OCI-LY7 (cell line): ENCODE measurements at regions not wholly inside any gene's neighbourhood (a gene's known extent, or its start where the extent isn't known, plus 50 kb on each side); places are given as distances from the start of the nearest gene placed in this dataset.

Source experiments
- CTCF ChIP-seq: fragments of 200-600 bp; sonication (generic); conservative IDR thresholded peaks from 2 replicates; pipeline ENCODE4 v1.5.1; 2014; ENCODE audit warnings: mild to moderate bottlenecking, antibody characterized with exemption, low read length, moderate library complexity, mixed read lengths
- EZH2phosphoT487 ChIP-seq: fragments of 200-600 bp; sonication (generic); IDR thresholded peaks from 2 replicates; pipeline ENCODE4 v1.6.1; 2018; ENCODE audit warnings: low read depth, borderline replicate concordance, mild to moderate bottlenecking, mixed run types, antibody characterized with exemption, low read length, moderate library complexity, mixed read lengths

GRCh38 chrX:150216716-150217115, 146.4 kb upstream of the MAMLD1 start:
- TF ChIP-seq CTCF: no peak
- no peak for TF ChIP-seq EZH2phosphoT487
